ENCODE measurements at regions not wholly inside any gene's neighbourhood (a gene's known extent, or its start where the extent isn't known, plus 50 kb on each side); places are given as distances from the start of the nearest gene placed in this dataset.

GRCh38 chr2:37868866-37869265 is 56.2 kb upstream of the RMDN2 start:
- no peak overlapping the region for H3K4me3 ChIP-seq (ENCODE audit: low read length in 3 of 3)
- H3K27ac ChIP-seq (ENCODE audit: low read depth in 2 of 2, low read length in 2 of 2) = no peak overlapping the region
- no peak for DNase-seq
- H3K4me1 ChIP-seq (ENCODE audit: control insufficient read depth in 2 of 3, insufficient read depth in 2 of 3, low read depth in 1 of 3, low read length in 3 of 3) = no peaks in the 10 kb centered on the region
- TF ChIP-seq, protein P1, sequence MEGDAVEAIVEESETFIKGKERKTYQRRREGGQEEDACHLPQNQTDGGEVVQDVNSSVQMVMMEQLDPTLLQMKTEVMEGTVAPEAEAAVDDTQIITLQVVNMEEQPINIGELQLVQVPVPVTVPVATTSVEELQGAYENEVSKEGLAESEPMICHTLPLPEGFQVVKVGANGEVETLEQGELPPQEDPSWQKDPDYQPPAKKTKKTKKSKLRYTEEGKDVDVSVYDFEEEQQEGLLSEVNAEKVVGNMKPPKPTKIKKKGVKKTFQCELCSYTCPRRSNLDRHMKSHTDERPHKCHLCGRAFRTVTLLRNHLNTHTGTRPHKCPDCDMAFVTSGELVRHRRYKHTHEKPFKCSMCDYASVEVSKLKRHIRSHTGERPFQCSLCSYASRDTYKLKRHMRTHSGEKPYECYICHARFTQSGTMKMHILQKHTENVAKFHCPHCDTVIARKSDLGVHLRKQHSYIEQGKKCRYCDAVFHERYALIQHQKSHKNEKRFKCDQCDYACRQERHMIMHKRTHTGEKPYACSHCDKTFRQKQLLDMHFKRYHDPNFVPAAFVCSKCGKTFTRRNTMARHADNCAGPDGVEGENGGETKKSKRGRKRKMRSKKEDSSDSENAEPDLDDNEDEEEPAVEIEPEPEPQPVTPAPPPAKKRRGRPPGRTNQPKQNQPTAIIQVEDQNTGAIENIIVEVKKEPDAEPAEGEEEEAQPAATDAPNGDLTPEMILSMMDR (IDR thresholded peaks at IDR 0.05; ENCODE audit: borderline replicate concordance, extremely low read depth, insufficient read depth) = no peak
- intact Hi-C loops (cut with DNase I) = no loop called here
- no peaks in the 10 kb centered on the region for H3K9me3 ChIP-seq (ENCODE audit: control insufficient read depth in 2 of 3, insufficient read depth in 1 of 3, low read length in 3 of 3)
- H3K9ac ChIP-seq (ENCODE audit: low read length in 3 of 3) = no peak overlapping the region
- no peak for FAIRE-seq
- H3K27me3 ChIP-seq (ENCODE audit: control insufficient read depth, insufficient read depth, low read length) = no peaks in the 10 kb centered on the region
- H3K36me3 ChIP-seq (ENCODE audit: control insufficient read depth in 2 of 3, insufficient read depth in 3 of 3, low read length in 3 of 3) = no peaks in the 10 kb centered on the region

GRCh38 chr2:37869304-37869703 is 55.8 kb upstream of the RMDN2 start:
- Histone ChIP-seq H3K9ac (ENCODE audit: low read length in 3 of 3) (no peak overlapping the region), H3K27ac (ENCODE audit: low read depth in 2 of 2, low read length in 2 of 2) (no peak overlapping the region), H3K36me3 (ENCODE audit: control insufficient read depth in 2 of 3, insufficient read depth in 3 of 3, low read length in 3 of 3) (no peaks in the 10 kb centered on the region), H3K27me3 (ENCODE audit: control insufficient read depth, insufficient read depth, low read length) (no peaks in the 10 kb centered on the region), H3K4me3 (ENCODE audit: low read length in 3 of 3) (no peak overlapping the region), H3K4me1 (ENCODE audit: control insufficient read depth in 2 of 3, insufficient read depth in 2 of 3, low read depth in 1 of 3, low read length in 3 of 3) (no peaks in the 10 kb centered on the region), H3K9me3 (ENCODE audit: control insufficient read depth in 2 of 3, insufficient read depth in 1 of 3, low read length in 3 of 3) (no peaks in the 10 kb centered on the region)
- intact Hi-C loops (cut with DNase I) = no loop called here
- DNase-seq (no peak), FAIRE-seq (no peak)
- TF ChIP-seq, protein P1 (IDR thresholded peaks at IDR 0.05; ENCODE audit: borderline replicate concordance, extremely low read depth, insufficient read depth) = no peak

GRCh38 chr2:37869771-37870170 is 55.3 kb upstream of the RMDN2 start:
- no peak for FAIRE-seq
- intact Hi-C loops (cut with DNase I) = no loop called here

GRCh38 chr2:37870829-37871228 is 54.3 kb upstream of the RMDN2 start:
- Histone ChIP-seq H3K27ac (ENCODE audit: low read depth in 2 of 2, low read length in 2 of 2) (no peak overlapping the region), H3K4me1 (ENCODE audit: control insufficient read depth in 2 of 3, insufficient read depth in 2 of 3, low read depth in 1 of 3, low read length in 3 of 3) (no peaks in the 10 kb centered on the region), H3K27me3 (ENCODE audit: control insufficient read depth, insufficient read depth, low read length) (no peaks in the 10 kb centered on the region), H3K36me3 (ENCODE audit: control insufficient read depth in 2 of 3, insufficient read depth in 3 of 3, low read length in 3 of 3) (no peaks in the 10 kb centered on the region), H3K9ac (ENCODE audit: low read length in 3 of 3) (no peak overlapping the region), H3K9me3 (ENCODE audit: control insufficient read depth in 2 of 3, insufficient read depth in 1 of 3, low read length in 3 of 3) (no peaks in the 10 kb centered on the region), H3K4me3 (ENCODE audit: low read length in 3 of 3) (no peak overlapping the region)
- FAIRE-seq = no peak
- DNase-seq = no peak
- TF ChIP-seq, protein P1 (IDR thresholded peaks at IDR 0.05; ENCODE audit: borderline replicate concordance, extremely low read depth, insufficient read depth) = no peak
- intact Hi-C loops (cut with DNase I) = no loop called here

More at GRCh38 chr2:37869771-37870170, 55.3 kb upstream of the RMDN2 start:
- Histone ChIP-seq H3K9me3 (ENCODE audit: control insufficient read depth in 2 of 3, insufficient read depth in 1 of 3, low read length in 3 of 3) (no peaks in the 10 kb centered on the region), H3K27me3 (ENCODE audit: control insufficient read depth, insufficient read depth, low read length) (no peaks in the 10 kb centered on the region), H3K4me1 (ENCODE audit: control insufficient read depth in 2 of 3, insufficient read depth in 2 of 3, low read depth in 1 of 3, low read length in 3 of 3) (no peaks in the 10 kb centered on the region), H3K27ac (ENCODE audit: low read depth in 2 of 2, low read length in 2 of 2) (no peak overlapping the region), H3K4me3 (ENCODE audit: low read length in 3 of 3) (no peak overlapping the region), H3K9ac (ENCODE audit: low read length in 3 of 3) (no peak overlapping the region), H3K36me3 (ENCODE audit: control insufficient read depth in 2 of 3, insufficient read depth in 3 of 3, low read length in 3 of 3) (no peaks in the 10 kb centered on the region)
- no peak for DNase-seq
- TF ChIP-seq, protein P1 (IDR thresholded peaks at IDR 0.05; ENCODE audit: borderline replicate concordance, extremely low read depth, insufficient read depth) = no peak

Data from kidney (tissue), 13 donors.